T-helper 2 cell treated with Interferon-gamma antibody and Interleukin-4, amounts not matched to agents 100 ng/mL and 5 ng/mL, for 36 hours (primary cell): ENCODE measurements at regions not wholly inside any gene's neighbourhood (a gene's known extent, or its start where the extent isn't known, plus 50 kb on each side); places are given as distances from the start of the nearest gene placed in this dataset.
"Not testable (repeated sequence)": the region's sequence is repeated elsewhere in the genome, so short reads cannot be mapped to it uniquely, and the experiment has no call there.

Experiments used
- intact Hi-C: fragments of 100-400 bp; cut with micrococcal nuclease; formaldehyde crosslinking; loops from one replicate; pipeline ENCODE4 v1.15.1; 2023

DNA sequence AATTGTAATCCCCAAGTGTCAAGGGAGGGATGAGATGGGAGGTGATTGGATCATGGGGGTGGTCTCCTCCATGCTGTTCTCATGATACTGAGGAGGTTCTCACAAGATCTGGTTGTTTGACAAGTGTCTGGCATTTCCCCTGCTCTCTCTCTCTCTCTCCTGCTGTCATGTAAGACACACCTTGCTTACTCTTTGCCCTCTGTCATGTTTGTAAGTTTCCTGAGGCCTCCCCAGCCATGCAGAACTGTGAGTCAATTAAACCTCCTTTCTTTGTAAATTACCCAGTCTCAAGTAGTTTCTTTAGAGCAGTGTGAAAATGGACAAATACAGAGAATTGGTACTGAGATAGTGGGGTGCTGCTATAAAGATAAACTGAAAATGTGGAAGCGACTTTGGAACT lies 207.9 kb downstream of the HINT1 start:
- intact Hi-C loops = no loop called here

DNA sequence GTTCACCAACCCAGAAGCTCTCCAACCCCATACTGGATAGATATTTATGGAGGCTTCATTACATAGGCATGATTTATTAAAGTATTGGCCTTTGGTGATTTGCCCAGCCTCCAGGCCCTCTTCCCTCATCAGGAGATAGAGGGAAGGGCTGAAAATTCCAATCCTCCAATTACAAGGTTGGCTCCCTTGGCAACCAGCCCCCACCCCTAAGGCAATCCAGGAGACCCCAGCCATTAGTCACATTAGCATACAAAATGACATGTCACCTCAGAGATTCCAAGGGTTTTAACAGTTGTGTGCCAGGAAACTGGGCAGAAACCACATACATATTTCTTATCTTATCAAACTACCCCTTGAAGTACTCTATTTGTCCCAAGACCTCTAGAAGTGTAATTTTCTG lies 210.0 kb downstream of the HINT1 start:
- intact Hi-C loops = no loop called here

DNA sequence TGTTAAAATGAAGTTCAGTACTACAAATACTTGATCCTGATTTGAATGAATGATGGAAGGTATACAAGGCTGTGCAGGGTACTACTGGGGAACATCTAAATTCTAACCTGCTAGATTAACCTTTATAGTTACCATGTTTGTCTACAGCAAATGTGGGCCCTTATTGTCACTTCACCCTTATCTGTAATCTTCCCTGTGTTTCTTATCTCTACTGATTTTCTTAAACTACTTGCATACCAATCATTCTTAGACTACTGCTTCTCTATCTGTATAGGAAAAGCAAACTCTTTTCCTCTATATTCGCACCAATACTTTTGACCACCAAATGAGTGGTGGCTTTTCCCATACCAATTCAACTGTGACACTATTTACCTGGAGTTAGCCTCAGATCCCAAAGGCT lies 210.7 kb downstream of the HINT1 start:
- intact Hi-C loops = no loop called here

DNA sequence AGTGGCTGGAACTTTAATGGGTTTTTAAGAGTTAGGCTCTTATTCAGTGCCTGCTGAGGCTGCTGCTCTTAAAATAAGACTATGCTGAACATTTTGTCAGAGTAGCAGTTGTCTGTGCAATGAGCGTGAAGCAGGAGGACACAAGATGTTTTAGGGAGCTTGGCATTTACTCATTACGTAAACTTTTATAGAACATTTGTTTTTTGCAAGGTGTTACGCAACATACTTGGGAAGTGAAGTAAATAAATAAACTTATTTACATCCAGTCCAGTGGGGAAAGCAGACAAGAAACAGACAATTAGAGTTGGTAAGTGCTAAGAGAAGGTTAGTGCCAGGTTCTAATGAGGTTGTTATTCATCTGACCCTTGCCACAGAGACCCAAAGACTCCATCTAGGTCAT lies 226.0 kb downstream of the HINT1 start:
- intact Hi-C loops = no loop called here

DNA sequence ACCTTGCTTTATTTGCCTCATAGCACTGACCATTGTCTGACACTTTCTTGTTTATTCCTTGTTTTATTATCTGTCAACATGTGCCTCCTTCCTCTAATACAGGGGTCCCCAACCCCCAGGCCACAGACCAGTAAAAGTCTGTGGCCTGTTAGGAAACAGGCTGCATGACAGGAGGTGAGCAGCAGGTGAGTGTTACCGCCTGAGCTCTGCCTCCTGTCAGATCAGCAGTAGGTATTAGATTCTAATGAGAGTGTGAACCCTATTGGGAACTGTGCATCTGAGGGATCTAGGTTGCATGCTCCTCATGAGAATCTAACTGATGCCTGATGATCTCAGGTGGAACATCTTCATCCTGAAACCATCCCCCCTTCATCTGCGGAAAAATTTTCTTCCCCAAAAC lies 228.0 kb downstream of the HINT1 start:
- intact Hi-C loops = no loop called here

DNA sequence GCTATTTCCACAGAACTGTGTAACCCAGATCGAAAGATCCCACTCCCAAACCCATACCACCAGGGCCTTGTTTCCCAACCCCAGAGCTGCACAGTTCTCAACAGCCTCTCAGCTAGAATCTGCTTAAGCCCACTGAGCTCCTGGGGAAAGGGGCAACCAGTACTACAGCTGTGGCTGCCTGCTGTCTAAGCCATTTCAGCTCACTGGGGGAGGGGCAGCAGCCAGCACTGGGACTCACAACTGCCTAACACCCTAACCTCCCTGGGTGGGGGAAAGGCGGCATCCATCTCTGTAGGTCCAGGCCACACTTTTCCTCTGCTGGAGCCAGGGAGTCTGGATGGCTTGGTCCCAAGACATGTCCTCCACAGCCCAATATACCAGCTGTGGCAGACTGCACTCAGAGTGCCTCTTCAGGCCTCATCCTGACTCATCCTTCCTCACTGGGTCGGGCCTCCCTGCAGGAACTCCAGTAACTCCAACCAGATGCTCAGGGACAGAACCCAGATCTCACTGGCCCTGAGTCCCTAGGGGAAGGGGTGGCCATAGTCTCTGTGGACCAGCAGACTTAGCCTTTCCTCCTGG lies 241.4 kb downstream of the HINT1 start:
- intact Hi-C loops = no loop called here

DNA sequence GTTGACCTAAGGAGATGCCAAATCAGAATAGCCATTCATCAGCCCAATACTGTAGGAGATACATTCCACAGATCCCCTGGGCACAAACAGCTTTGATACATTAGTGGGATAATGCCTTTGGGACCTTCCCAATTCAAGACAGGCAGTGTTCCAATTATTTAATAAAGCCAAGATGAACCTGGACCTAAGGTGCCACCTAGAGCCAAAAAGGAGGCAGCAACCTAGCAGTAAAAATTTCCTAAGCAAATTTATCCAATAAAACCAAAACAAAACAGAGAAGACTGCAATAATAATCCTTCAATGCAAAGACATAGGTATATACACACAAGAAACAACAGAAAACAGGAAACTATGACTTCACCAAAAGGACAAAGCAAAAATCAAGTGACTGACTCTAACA lies 253.0 kb downstream of the HINT1 start:
- intact Hi-C loops = no loop called here

DNA sequence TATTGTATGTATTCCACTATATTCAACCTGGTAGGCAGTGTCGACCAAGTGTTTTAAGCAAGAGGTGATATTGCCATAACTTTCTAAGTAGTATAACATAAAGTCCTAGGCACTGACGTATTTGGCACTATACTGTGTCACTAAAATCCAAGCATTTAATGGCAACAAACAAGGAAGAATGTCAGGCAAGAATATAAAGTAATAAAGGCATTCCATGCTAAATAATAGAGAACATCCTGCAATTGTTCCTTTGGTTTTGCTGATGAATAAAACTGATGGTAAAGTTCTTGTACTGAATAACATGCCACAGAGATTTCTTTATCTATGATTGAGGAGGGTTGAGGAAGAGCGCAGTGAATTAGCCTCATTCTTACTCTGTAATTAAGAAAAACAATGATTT lies 256.9 kb downstream of the HINT1 start:
- intact Hi-C loops = no loop called here

DNA sequence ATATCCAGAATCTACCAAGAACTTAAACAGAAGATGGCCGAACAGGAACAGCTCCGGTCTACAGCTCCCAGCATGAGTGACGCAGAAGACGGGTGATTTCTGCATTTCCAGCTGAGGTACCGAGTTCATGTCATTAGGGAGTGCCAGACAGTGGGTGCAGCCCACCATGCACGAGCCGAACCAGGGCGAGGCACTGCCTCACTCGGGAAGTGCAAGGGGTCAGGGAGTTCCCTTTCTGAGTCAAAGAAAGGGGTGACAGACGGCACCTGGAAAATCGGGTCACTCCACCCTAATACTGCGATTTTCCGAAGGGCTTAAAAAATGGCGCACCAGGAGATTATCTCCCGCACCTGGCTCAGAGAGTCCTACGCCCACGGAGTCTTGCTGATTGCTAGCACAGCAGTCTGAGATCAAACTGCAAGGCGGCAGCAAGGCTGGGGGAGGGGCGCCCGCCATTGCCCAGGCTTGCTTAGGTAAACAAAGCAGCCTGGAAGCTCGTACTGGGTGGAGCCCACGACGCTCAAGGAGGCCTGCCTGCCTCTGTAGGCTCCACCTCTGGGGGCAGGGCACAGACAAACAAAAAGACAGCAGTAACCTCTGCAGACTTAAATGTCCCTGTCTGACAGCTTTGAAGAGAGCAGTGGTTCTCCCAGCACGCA lies 267.4 kb downstream of the HINT1 start:
- intact Hi-C loops = not testable (repeated sequence)

DNA sequence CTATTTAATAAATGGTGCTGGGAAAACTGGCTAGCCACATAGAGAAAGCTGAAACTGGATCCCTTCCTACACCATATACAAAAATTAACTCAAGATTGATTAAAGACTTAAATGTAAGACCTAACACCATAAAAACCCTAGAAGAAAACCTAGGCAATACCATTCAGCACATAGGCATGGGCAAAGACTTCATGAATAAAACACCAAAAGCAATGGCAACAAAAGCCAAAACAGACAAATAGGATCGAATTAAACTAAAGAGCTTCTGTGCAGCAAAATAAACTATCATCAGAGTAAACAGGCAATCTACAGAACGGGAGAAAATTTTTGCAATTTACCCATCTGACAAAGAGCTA lies 267.9 kb downstream of the HINT1 start:
- intact Hi-C loops = not testable (repeated sequence)

DNA sequence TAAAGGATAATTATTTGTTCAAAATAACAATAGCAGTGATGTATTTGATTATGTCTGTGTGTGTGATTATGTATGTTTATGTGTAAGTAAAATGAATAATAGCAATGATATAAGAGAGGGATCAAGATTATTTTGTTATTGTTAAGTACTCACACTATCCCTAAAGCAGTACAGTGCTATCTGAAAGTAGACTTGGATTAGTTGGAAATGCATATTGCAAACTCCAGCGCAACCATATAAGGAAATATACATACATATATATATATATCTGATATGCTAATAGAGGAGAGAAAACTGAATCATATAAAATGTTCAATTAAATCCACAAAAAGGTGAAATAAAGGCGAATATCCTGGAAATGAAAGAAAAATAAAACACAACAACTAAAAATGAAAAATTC lies 268.4 kb downstream of the HINT1 start:
- intact Hi-C loops = no loop called here

DNA sequence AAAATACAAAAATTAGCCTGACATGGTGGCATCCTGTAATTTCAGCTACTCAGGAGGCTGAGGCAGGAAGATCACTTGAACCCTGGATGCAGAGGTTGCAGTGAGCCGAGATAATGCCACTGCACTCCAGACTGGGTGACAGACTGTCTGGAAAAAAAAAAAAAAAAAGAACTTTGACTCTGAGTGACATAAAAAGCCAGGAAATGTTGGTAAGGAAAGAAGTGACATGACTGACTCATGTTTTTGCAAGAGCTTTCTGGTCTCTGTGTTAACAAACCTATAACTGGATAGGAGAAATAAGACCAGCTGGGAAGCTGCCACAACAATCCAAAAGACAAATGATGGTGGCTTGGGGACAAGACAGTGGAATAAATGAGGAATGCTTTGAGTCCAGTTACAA lies 272.1 kb downstream of the HINT1 start:
- intact Hi-C loops = no loop called here

DNA sequence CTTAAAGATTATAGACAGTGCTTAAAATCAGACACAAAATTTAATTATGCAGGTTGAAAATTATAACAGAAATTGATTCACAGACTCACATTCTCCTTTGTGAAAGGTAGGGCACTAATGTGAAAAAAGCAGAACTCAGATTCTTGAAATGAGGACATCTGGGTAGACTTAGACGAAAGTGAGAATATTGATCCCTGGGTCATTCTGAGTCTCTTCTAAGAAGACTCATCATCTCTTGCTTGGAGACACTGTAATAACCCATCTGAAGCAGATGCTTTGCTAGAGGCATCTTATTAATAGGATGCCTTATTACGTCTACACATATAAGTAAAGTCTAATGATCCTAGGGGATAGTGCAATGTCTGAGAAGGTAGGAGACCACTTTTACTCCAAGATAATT lies 274.4 kb downstream of the HINT1 start:
- intact Hi-C loops = no loop called here

DNA sequence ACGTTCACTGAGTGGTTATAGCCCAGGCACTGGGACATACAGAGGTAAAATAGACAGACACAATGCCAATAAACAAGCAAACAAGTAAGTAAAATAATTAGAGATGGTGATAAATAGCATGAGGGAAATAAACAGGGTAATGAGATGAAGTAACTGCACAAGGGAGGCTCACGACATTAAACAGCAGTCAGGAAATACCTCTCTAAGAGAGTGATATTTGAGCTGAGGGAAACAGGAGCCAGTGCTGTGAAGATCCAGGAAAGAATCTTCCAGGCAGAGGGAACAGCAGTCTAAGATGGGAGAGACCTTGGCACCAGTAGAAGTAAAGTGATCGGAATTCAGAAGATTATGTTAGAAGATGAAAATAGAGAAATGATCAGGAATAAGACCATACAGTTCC lies 279.4 kb downstream of the HINT1 start:
- intact Hi-C loops = no loop called here

DNA sequence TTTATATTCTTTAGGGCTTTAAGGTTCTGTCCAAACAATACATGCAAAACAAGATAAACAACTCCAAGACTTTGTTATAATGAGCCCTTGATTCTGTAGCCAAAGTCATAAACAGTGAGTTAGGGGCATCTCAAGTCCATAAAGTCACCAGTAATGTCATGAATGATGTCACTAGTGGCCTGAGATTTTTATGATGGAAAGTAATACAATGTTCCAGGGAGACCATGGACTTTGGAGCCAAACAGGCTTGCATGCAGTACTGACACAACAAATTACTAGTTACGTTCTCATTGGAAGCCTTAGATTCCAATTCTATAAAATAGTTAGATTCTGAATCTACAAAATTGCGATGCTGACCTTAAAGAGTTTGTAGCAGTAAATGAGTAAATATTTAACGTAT lies 280.0 kb downstream of the HINT1 start:
- intact Hi-C loops = no loop called here

DNA sequence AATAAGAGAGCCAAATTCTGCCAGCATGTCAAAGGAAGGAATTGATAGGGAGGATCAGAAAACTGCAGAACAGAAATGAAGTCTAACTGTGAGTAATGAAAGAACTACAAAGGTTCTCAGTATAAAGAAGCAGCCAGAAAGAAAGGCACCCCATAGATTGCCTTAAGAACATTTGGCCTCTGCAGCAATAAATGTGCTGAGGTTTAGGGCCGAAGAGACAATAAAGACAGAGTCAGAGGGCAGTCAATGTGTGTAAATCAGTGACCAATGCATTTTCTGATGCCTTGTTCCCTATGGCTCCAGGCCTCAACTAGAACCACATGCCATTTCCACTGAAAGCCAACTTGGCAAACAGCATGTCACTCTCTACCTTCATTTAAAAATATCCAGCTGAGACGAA lies 281.0 kb downstream of the HINT1 start:
- intact Hi-C loops = no loop called here

DNA sequence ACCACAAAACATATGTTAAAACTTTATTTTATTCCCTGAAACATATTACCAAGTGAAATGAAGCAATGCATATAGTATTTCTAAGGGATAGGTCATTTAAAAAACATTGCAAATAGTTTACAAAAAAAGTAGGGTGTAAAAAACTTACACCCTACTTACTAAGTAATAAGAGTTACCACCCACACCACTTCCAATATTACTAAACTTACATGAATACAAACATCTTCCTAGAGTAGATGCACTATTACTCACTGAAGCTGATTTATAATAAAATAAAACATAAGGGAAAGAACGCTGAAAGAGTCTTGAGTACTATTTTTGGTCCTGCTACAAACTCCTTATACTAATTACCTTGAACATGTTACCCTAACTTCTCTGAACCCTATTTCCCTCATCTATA lies 289.4 kb downstream of the HINT1 start:
- intact Hi-C loops = no loop called here

DNA sequence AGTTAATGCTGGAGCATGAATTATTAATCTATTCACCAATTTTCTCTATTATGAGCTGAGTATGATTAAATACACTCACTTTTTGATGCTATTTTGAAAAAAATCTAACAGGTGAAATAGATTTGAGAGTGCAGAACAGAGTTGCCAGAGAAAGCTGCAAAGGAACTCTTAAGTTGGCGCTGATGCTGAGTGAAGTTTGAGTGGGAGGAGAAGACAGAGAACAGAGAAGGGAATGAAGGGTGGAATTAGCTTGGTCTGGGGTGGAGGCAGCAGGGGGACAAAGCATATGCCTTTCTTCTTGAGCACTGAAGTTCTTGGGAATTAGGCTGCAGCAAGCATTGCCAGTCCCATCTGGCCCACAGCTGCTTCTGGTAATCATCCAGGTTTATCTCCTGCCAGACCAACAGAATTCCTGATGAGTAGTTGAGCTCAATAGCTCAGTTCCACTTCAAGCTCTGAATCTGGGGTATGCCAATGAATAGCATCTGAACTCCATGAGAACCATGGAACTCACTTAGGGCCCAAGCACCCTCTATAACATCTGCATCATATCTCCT lies 290.1 kb downstream of the HINT1 start:
- intact Hi-C loops = no loop called here

DNA sequence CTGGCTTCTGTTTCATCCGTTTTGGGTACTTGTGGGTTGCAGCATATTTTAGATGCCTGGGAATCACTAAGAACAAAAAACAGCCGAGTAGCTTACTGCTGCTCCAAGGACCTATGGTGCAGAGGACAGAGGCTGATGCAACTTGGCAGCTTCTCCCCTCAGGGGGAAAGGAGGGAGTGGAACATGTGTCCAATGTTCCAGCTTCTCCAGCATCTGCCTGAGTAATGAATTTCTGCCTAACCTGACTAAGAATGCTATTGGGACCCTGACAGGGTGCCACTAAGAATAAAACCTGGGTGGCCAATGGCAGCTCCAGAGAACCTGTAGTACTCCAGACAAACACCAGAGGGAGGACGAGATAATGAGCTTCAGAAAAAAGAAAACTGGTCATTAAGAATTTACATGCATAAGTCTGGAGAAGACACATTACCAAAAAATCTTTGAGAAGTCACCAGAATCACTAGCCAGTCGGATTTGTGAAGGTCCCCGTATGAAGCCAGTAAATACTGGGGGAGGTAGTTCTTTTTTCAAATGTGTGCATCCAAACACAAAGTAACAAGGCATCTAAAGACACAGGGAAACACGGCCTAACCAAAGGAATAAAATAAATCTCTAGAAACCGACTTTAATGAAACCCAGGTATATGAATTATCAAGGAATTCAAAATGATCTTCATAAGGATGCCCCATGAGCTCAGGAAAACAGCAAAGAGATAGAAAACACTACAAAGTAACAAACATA lies 293.5 kb downstream of the HINT1 start:
- intact Hi-C loops = loop anchor here (1.0 kb wide), 3 partner anchors 197 to 545 kb away; no protein-coding TSS in a partner anchor

DNA sequence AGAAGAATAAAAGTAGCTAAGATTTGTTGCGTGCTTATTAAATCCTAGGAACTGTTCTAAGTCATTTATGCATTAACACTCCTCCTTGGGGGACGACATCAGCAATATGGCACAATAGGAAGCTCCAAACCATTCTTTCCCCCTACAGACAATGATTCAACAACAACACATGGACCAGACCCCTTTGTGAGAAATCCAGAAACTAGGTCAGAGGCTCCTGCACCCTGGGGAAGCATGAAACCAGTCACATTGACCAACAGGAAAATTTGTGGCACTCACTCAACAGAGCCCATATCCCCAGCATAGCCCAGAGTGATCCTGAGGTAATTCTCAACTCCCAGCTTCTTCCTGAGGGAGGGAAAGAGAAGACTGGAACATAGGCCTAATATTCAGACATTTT lies 294.4 kb downstream of the HINT1 start:
- intact Hi-C loops = loop anchor here (1.0 kb wide), 3 partner anchors 198 to 546 kb away; no protein-coding TSS in a partner anchor

DNA sequence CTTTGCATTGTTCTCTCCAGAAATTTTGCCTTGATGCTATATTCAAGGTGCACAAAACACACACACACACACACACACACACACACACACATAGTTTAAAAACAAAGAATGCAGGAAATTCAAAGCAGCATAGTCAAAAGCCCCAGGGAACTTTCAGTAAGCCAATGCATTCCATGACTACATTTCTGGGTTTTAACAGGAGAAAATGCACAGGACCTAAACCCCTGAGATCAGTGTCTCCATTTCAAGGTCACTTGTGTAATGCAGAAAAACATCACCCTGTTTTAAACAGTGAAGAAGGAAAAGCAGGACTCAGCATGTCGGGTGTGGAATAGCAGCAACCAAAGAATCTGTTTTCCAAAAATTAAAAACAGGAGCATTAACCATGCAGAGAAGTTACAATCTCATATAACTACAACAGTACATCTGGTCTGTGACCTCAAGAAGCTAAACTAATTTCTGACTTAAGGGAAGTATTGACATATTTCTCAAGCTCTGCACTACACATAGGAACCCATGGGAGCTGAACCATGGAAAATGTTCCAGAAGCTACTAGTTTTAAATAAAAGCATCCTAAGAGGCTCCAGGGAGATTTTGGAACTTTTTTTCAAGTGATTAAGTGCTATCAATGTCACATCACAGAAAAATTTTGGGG lies 296.7 kb downstream of the HINT1 start:
- intact Hi-C loops = no loop called here
